Stimulated activated CD4-positive, alpha-beta T cell treated with anti-CD3 and anti-CD28 coated beads, Interleukin-4, amount 100 ng/mL, for 24 hours (primary cell): ENCODE measurements at regions not wholly inside any gene's neighbourhood (a gene's known extent, or its start where the extent isn't known, plus 50 kb on each side); places are given as distances from the start of the nearest gene placed in this dataset.
"Not testable (repeated sequence)": the region's sequence is repeated elsewhere in the genome, so short reads cannot be mapped to it uniquely, and the experiment has no call there.

Source experiments
- DNase-seq: peaks from one replicate; pipeline ENCODE4 v3.0.0-alpha.2; 2020

DNA sequence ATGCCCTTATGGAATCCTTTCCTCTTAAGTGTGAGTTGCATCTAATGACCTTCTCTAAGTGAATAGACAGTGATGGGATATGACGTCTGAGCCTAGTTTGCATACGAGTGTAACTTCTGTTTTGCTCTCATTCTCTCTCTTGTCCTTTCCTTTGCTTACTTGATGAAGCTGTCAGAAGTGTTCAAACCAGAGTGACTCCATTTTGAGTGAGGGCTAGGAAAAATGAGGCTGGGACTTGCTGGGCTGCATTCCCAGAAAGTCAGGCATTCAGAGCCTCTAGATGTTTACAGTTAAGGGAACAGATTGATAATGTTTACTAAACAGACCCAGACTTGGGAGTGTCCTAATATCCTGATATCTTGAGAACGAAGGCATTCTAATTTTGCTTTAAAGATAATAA, 311.2 kb upstream of the SOX4 start:
- not testable (repeated sequence) for DNase-seq

GRCh38 chr6:21284166-21284565, 309.4 kb upstream of the SOX4 start:
- no peak for DNase-seq

- no peak for DNase-seq
Observed at GRCh38 chr6:21284706-21285105, 308.8 kb upstream of the SOX4 start.

DNA sequence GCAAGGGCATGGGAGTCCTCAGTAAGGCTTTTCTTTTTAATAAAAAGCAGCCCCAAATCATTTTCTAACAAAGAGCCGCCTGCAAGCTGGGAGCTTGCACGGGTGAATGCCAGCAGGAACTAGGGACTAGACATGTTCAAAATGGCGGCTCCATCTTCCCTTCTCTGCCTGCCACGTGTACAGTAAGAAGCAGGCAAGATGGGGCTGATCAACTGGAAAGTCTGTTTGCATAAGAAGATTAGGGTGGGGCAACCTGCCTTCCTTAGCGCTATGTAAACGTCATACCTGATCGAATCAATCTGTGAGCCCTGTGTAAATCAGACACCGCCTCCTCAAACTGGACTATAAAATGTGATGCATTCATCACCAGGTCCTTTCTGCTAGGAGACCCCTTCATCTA, 299.4 kb upstream of the SOX4 start:
- no peak for DNase-seq

DNA sequence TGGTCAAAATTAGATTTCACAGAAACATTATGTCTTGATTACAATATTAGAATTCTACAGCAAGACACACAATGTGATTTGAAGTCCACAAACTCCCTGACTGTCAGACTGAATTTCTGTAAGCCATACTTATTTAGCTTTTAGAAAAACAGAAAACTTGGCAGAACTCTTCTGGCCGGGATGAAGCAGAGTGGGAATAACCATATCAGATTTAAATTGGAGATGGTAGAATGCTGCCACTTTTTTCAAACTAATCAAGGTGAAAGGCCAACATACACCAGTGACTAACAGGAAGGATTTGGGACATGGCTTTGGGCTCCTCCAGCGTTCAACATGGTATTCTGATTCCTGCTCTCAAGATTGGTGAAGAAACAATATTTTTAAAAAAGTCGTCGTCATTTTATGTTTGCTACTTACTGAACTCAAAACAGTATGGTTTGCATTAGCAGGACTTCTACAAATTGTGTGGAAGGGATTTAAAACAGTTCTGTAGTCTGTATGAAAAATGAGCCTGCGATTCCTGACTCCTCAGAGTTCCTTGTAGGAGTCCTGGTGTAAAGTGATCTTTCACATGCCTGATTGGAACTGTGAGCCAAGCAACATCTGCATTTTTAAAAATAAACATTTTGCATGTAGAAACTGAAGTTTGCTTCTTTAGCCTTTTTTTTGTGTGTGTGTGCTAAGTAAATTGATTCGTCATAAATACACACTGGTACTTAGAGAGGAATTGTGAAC, 297.9 kb upstream of the SOX4 start:
- DNase-seq = no peak

DNA sequence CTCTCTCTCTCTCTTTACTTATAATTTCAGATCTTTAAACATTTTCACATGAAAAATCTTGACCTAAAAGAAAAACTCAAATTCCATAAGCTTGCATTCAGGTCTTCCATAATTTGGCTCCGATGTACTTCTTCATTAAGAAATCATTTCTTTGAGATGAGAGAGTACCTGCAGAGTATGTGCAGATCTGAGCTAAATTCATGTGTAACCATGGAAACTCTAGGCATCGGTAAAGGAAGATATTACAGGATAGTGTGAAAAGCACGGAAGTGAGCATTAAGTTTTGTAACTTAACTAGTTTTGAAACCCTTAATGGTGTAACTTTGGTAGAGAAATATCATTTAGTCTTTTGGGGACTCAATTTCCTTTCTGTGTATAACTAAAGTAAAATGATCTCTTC, 295.9 kb upstream of the SOX4 start:
- DNase-seq = no peak

DNA sequence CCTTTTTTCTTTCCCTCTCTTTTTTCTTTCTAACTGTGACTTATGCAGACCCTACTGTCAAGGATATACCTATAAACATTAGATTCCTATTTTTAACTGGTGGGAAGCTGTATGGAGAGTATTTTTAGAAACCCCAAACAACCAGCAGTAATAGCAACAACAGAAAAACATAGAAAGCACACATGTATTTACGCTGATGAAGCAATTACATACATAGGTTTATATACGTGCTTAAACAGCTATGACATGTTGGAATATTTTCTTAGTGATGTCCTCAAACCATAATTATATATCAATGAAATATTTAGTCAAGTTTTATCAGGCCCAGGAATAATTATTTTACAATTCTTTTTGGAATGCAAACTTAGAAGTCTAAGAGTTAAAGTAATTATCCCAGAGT, 294.3 kb upstream of the SOX4 start:
- no peak for DNase-seq

GRCh38 chr6:21300439-21300838, 293.1 kb upstream of the SOX4 start:
- DNase-seq = no peak

DNA sequence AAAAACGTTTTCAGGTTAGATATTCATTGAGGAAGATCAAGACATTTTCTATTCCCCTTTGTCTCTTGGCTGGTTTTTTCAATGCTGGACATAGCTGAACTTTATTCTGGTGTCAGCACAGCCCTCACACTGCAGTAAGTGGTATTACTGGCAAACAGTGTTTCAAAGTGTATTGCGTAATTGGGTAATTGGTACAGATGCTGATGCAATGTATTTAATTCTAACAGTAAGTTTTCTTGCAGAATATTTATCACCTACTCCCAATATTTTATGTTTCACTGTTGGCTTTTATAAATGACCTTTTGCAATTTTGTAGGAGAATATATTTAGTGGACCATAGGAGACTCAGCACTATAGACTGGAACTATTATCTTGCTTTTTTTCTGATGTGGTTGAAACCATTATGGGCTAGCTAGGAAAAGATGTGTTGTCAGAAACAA, 287.6 kb upstream of the SOX4 start:
- no peak for DNase-seq

GRCh38 chr6:21306546-21306945, 287.0 kb upstream of the SOX4 start:
- DNase-seq = no peak

- DNase-seq = no peak
Observed at GRCh38 chr6:21309807-21310221, 283.7 kb upstream of the SOX4 start.

GRCh38 chr6:21310568-21311140, 282.9 kb upstream of the SOX4 start:
- no peak for DNase-seq

DNA sequence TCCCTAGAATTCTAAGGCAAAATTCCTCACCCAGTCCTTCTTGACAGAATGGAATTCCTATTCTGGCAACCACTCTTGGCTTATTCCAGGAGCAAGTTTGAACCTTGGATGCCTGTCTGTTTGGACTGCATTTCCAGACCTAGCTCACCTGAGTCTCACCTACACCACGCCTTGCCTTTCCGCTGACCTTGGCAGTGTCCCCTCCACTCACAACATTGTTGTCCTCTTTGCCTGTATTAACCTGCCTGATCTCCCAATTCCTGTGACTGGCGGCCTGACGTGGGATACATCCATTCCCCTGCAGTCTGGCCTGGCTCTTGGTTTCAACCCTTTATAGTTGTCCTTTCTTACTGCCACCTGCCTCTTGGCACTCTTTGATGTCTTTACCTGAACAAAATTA, 281.4 kb upstream of the SOX4 start:
- no peak for DNase-seq

DNA sequence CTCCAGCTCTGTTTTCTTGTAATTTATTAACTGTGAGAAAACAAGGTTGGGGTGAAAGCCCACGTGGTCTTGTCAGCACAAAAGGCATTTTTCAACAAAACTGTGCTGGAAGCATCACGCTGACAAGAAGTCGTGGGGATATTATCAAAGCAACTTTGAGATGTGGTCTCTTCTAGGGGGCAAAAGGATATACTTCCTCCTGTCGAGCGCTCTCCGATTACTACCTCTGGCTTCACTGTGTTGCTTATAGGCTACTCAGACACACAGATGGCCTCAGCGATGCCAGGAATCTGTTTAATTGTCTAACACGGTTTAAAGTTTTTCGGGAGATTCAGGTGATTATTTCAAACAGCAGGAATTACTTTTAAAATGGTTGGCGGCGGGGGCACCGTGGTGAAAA, 275.9 kb upstream of the SOX4 start:
- DNase-seq = no peak

DNA sequence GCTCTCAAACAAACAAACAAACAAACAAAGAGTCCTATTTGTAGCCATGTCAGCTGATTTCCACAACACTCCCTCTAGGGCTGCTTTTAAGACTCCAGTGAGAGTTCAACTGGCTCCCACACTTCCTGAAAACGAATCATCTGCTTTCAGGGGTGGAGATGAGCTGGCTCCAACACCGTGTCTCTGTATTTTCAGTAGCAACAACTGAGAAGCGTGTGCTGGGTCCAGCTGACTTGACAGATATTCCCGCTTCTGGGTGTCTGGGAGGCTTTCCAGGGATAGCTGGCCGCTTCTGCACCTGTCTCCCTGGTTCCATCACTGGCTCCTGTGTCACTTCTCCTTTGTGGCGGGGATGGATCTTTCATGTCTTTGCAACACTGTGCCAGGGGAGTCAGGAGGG, 272.5 kb upstream of the SOX4 start:
- DNase-seq = no peak

- no peak for DNase-seq
Observed at GRCh38 chr6:21321531-21321930, 272.0 kb upstream of the SOX4 start.

GRCh38 chr6:21323577-21323976, 270.0 kb upstream of the SOX4 start:
- DNase-seq = no peak

DNA sequence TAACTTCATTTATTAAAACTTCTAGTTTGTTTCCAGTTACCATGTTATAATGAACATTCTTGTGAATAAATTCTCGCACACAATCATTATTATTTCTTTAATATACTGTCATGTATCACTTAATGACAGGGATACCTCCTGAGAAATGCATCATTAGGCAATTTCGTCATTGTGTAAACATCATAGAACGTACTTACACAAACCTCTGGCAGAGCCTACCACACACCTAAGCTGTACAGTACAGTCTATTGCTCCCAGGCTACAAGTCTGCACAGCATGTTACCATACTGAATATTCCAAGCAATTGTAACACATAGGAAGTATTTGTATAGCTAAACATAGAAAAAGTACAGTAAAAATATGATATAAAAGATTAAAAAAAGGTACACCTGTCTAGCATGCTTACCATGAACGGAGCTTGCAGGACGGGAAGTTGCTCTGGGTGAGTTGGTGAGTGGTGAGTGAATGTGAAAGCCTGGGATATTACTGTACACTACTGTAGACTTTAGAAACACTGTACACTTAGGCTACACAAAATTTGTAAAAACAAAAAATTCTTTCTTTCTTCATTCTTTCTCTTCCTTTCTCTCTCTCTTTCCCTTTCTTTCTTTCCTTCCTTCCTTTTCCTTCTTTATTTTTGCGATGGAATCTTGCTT, 268.2 kb upstream of the SOX4 start:
- no peak for DNase-seq

GRCh38 chr6:21327326-21328112, 266.0 kb upstream of the SOX4 start:
- no peak for DNase-seq

- no peak for DNase-seq
Observed at GRCh38 chr6:21331235-21331634, 262.3 kb upstream of the SOX4 start.

- no peak for DNase-seq
Observed at GRCh38 chr6:21332077-21332476, 261.5 kb upstream of the SOX4 start.

DNA sequence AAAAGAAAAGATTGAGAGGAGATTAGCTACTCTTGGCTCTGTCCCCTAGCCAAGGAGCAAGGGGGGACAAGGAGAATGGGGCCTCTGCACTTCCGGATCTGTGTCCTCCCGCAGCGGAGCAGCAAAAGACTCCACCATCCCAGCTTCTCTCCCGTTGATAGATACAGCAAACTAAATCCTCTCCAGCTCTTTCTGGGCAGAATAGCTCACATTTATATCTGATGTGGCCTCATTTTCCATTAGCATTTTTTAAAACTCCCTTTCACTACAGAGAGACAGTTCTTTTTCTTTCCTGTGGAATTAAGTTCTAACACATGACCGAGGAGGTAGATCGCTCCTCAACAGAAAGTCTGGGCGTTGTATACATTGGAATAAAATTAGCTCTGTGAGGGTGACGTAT, 260.9 kb upstream of the SOX4 start:
- no peak for DNase-seq

- DNase-seq = no peak
Observed at GRCh38 chr6:21333715-21334114, 259.8 kb upstream of the SOX4 start.

GRCh38 chr6:21334651-21335050, 258.9 kb upstream of the SOX4 start:
- DNase-seq = no peak
